Thymus (tissue), 11 donors: ENCODE measurements at regions not wholly inside any gene's neighbourhood (a gene's known extent, or its start where the extent isn't known, plus 50 kb on each side); places are given as distances from the start of the nearest gene placed in this dataset.
"Not testable (repeated sequence)": the region's sequence is repeated elsewhere in the genome, so short reads cannot be mapped to it uniquely, and the experiment has no call there.

Experiments used
- DNase-seq, 9 donors: peaks; one replicate each; pipeline ENCODE4 v3.0.0-alpha.2; 2013; ENCODE audit warnings: low spot score in 9 of 9, low read depth in 6 of 9, missing footprints in 1 of 9
- H3K27ac ChIP-seq, 2 donors: one replicate each; pipeline ENCODE4 v1.5.1; 2013; ENCODE audit warnings: control low read depth in 1 of 2, low read depth in 1 of 2, low read length in 1 of 2, mild to moderate bottlenecking in 1 of 2, moderate library complexity in 1 of 2
- H3K27me3 ChIP-seq, 2 donors: one replicate each; pipeline ENCODE4 v1.5.1; 2013; ENCODE audit warnings: low read length in 1 of 2; ENCODE audit not compliant: control insufficient read depth in 2 of 2, insufficient read depth in 1 of 2
- H3K36me3 ChIP-seq, 2 donors: one replicate each; pipeline ENCODE4 v1.5.1; 2013; ENCODE audit warnings: low read length in 1 of 2, mild to moderate bottlenecking in 1 of 2, moderate library complexity in 1 of 2; ENCODE audit not compliant: control insufficient read depth in 2 of 2, insufficient read depth in 2 of 2
- H3K4me1 ChIP-seq, 2 donors: one replicate each; pipeline ENCODE4 v1.5.1; 2013; ENCODE audit warnings: low read length in 2 of 2; ENCODE audit not compliant: control insufficient read depth in 2 of 2, insufficient read depth in 2 of 2
- H3K4me3 ChIP-seq, 2 donors: one replicate each; pipeline ENCODE4 v1.5.1; 2013; ENCODE audit warnings: low read length in 2 of 2, control low read depth in 1 of 2, mild to moderate bottlenecking in 1 of 2
- H3K9me3 ChIP-seq, 2 donors: one replicate each; pipeline ENCODE4 v1.5.1; 2013; ENCODE audit warnings: low read length in 1 of 2, mild to moderate bottlenecking in 1 of 2; ENCODE audit not compliant: control insufficient read depth in 2 of 2, insufficient read depth in 1 of 2
- WGBS: extraction: QIAGEN DNeasy Blood & Tissue Kit; methylation state at CpG from one replicate; pipeline ENCODE4 v1.1.7; 2013; 5-methylcytosine and 5-hydroxymethylcytosine counted together
- donor health status: healthy.

DNA sequence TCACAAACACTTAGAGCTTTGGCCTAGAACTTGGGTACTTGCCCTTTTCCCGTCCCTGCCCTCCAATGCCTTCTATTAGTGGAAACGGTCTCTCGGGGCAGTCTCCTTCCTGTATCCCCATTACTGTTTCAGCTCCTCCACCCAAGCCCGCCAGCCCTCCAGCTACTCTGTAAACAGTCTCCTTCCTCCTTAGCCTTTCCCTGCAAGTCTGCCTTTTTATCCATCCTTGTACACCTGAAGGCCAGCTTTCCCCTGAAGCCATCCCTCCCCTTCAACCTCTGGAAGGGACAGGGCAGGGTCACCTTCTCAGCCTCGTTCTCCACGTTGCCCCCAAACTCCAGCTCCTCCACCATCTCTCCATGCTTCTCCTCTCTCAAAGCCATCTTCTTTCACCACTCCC, 108.1 kb upstream of the ZNF746 start:
- 95% methylated on average over 6 of the region's 6 CpGs for WGBS
- H3K9me3 ChIP-seq: no peaks in the 10 kb centered on the region
- DNase-seq: no peak
- no peak overlapping the region for H3K27ac ChIP-seq
- peaks cover 0 to 4% of the 10 kb centered on the region in 2 donors for H3K4me1 ChIP-seq
- H3K27me3 ChIP-seq: no peaks in the 10 kb centered on the region
- H3K36me3 ChIP-seq: peaks cover 41 to 61% of the 10 kb centered on the region in 2 donors
- H3K4me3 ChIP-seq: no peak overlapping the region

DNA sequence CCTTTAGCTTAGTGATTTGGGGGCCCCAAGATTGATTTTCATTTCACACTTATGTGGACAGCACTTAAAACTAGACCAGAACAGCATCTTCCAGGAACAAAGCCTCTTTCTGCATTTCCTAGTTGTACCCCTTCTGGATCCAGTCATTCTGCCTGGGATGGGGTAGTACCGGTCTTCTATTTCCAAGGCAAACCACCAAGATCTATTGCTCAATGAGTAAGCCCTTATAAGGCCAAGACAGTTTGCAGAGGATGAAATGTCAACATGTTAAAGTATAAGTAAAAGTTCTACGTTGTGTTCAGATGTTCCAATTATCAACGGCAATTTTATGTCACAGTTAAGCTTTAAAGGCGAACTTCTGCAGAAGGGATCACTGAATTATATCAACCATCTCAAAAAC, 106.9 kb upstream of the ZNF746 start:
- 98% methylated on average over 4 of the region's 4 CpGs for WGBS
- peaks cover 2 to 5% of the 10 kb centered on the region in 2 donors for H3K4me1 ChIP-seq
- H3K27ac ChIP-seq: no peak overlapping the region
- no peak overlapping the region for H3K4me3 ChIP-seq
- H3K9me3 ChIP-seq: no peaks in the 10 kb centered on the region
- DNase-seq: no peak
- no peaks in the 10 kb centered on the region for H3K27me3 ChIP-seq
- H3K36me3 ChIP-seq: peaks cover 37 to 52% of the 10 kb centered on the region in 2 donors

DNA sequence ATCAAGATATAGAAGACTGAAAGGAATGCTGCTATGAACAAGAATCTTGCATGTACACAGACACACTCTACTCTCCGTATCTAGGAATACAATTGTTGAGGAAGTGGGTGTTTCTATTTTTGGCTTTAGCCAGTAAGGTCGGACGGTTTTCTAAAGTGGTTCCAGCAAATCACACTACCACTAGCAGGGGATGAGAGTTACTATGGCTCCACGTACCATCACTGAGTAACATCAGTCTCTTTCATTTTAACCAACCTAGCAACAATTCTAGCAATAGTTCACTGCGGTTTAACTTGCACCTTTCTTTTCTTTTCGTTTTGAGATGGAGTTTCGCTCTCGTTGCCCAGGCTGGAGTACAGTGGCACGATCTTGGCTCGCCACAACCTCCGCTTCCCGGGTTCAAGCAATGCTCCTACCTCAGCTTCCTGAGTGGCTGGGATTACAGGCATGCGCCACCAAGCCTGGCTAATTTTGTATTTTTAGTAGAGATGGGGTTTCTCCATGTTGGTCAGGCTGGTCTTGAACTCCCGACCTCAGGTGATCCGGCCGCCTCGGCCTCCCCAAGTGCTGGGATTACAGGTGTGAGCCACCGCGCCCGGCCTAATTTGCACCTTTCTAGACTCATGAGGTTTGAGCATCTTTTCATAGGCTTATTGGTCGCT, 103.2 kb upstream of the ZNF746 start:
- not testable (repeated sequence) for H3K27ac ChIP-seq, H3K9me3 ChIP-seq, H3K27me3 ChIP-seq, H3K4me3 ChIP-seq
- 55% methylated on average over 21 of the region's 21 CpGs for WGBS
- peak in 3 of 9 donors; percentile 11 to 37 (median 14) for DNase-seq
- Histone ChIP-seq H3K4me1 (peaks cover 10 to 11% of the 10 kb centered on the region in 2 donors), H3K36me3 (peaks cover 34 to 51% of the 10 kb centered on the region in 2 donors)

DNA sequence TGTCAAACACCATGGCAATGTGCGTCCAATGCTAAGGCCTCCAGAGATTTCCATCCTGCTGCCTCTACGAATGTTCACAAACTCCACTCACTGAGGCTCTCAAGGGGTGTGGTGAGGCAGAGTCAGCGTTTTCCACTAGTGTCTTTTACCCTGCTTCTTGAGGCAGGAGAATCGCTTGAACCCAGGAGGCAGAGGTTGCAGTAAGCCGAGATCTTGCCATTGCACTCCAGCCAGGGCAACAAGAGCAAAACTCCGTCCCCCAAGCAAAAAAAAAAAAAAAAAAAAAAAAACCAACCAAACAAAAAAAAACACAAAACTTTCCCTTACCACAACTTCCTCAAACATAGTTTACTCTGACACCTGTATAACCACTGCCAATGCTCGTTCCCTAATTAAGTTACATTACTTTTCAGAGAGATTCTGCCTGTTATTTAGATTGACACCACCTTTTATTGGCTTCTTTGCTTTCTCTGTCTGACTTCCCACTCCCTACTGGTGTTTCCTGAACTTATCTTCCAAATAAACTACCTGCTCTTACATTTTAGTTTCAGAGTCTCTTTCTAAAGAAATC, 102.1 kb upstream of the ZNF746 start:
- peak overlapping the region; percentile 37 to 64 for H3K27ac ChIP-seq
- H3K27me3 ChIP-seq: no peaks in the 10 kb centered on the region
- WGBS: 31% methylated on average over 7 of the region's 7 CpGs
- peaks cover 10 to 11% of the 10 kb centered on the region in 2 donors for H3K4me1 ChIP-seq
- H3K4me3 ChIP-seq: no peak overlapping the region
- peak in 7 of 9 donors; percentile 22 to 64 (median 39) for DNase-seq
- H3K36me3 ChIP-seq: peaks cover 40 to 56% of the 10 kb centered on the region in 2 donors
- H3K9me3 ChIP-seq: no peaks in the 10 kb centered on the region

DNA sequence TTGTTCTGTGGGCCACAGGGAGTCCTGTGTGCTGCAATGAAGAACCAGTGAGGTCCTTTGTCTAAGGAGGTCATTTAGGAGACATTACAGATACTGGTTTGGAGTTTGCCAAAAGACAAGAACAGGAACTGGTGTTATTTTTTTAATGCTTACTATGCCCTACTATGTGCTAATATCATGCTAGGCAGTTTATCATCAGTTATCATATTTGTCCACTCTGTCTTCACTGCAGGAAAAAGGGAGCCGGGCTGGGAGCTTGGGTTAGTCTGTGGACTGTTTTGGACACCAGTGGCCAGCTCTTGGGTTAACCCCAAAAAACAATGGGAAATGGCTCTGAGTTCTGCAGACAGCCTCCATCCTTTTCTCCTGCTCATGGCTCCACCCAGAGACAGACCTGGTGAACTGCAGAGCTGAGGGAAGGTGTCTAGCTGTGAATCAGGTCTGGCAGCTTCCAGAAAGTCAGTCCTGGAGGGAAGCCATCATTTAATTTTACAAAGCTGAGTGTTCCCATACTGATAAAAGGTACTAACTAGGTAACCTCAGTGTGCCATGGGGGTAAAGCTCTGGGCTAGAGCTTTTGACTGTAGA, 101.2 kb upstream of the ZNF746 start:
- no peak overlapping the region for H3K27ac ChIP-seq
- peaks cover 40 to 57% of the 10 kb centered on the region in 2 donors for H3K36me3 ChIP-seq
- no peaks in the 10 kb centered on the region for H3K27me3 ChIP-seq
- 96% methylated on average over 1 of the region's 1 CpG for WGBS
- peaks cover 10 to 11% of the 10 kb centered on the region in 2 donors for H3K4me1 ChIP-seq
- peak in 4 of 9 donors; percentile 8 to 43 (median 22) for DNase-seq
- H3K4me3 ChIP-seq: no peak overlapping the region
- no peaks in the 10 kb centered on the region for H3K9me3 ChIP-seq

GRCh38 chr7:149597789-149598188, 100.2 kb upstream of the ZNF746 start:
- not testable (repeated sequence) for H3K27me3 ChIP-seq, H3K27ac ChIP-seq, H3K9me3 ChIP-seq, H3K4me3 ChIP-seq, DNase-seq
- H3K36me3 ChIP-seq: peaks cover 45 to 54% of the 10 kb centered on the region in 2 donors
- WGBS: 100% methylated on average over 2 of the region's 2 CpGs
- H3K4me1 ChIP-seq: peaks cover 10 to 11% of the 10 kb centered on the region in 2 donors

DNA sequence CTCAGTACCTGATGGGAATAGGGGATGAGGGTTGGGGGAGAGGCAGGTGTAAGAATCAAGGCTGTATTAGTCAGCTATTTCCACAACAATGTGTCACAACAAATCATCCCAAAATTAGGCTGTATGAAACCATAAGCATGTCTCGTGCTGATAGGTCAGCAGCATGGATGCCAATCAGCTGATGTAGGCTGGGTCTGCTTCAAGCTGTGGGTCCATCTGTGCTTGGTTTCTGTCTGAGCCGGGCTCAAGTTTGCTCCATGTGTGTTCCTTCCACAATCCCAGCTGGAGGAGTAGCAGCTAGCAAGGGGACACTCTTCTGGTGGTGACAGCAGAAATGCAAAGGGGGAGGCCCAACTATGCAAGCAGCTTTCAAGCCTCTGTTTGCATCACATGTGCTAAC, 97.9 kb upstream of the ZNF746 start:
- no peak overlapping the region for H3K4me3 ChIP-seq
- H3K36me3 ChIP-seq: peaks cover 46 to 51% of the 10 kb centered on the region in 2 donors
- H3K27me3 ChIP-seq: no peaks in the 10 kb centered on the region
- no peak overlapping the region for H3K27ac ChIP-seq
- 100% methylated on average over 2 of the region's 2 CpGs for WGBS
- no peak for DNase-seq
- H3K9me3 ChIP-seq: no peaks in the 10 kb centered on the region
- H3K4me1 ChIP-seq: peaks cover 6 to 10% of the 10 kb centered on the region in 2 donors

DNA sequence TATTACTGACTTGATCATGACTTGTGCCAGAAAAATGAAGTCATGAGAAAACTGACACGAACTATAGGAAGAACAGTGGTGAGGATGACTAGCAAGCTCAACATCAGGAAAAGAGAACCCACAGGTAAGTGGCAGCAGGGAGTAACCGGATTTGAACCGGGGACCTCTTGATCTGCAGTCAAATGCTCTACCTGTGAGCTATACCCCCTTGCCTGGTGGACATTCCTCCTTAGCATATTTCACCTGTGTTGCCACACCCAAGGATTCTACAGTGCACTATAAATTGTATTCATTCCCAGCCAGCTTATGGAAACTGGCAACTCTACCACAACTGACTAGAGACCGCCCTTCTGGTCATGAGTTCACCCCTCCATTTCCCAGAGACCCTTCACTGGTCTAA, 97.5 kb upstream of the ZNF746 start:
- over 99% methylated on average over 4 of the region's 4 CpGs for WGBS
- no peak for DNase-seq
- Histone ChIP-seq H3K4me3 (no peak overlapping the region), H3K9me3 (no peaks in the 10 kb centered on the region), H3K27me3 (no peaks in the 10 kb centered on the region), H3K36me3 (peaks cover 49 to 56% of the 10 kb centered on the region in 2 donors), H3K4me1 (peaks cover 6 to 10% of the 10 kb centered on the region in 2 donors), H3K27ac (no peak overlapping the region)

- Histone ChIP-seq H3K9me3 (no peaks in the 10 kb centered on the region), H3K4me1 (no peaks in the 10 kb centered on the region), H3K4me3 (no peak overlapping the region), H3K27ac (no peak overlapping the region), H3K27me3 (no peaks in the 10 kb centered on the region), H3K36me3 (peaks cover 50 to 57% of the 10 kb centered on the region in 2 donors)
- no peak for DNase-seq
- WGBS: 96% methylated on average over 1 of the region's 1 CpG
Measured at GRCh38 chr7:149588930-149589329, 91.3 kb upstream of the ZNF746 start.
